Esophagus muscularis mucosa (tissue), 4 donors: ENCODE measurements at regions not wholly inside any gene's neighbourhood (a gene's known extent, or its start where the extent isn't known, plus 50 kb on each side); places are given as distances from the start of the nearest gene placed in this dataset.

Experiments used
- CTCF ChIP-seq, 3 experiments: fragments of 200-600 bp in 2 of 3; fragments of 450-650 bp in 1 of 3; sonication (generic) in 2 of 3; IDR thresholded peaks; one replicate each; pipeline ENCODE4 v1.5.1; 2017 to 2019; ENCODE audit warnings: antibody characterized with exemption in 3 of 3, mild to moderate bottlenecking in 2 of 3, moderate library complexity in 1 of 3
- EP300 ChIP-seq: sonication (generic); formaldehyde crosslinking; IDR thresholded peaks from one replicate; pipeline ENCODE4 v1.6.1; 2017; ENCODE audit warnings: antibody characterized with exemption
- POLR2A ChIP-seq: fragments of 450-650 bp; IDR thresholded peaks from one replicate; pipeline ENCODE4 v1.6.1; 2017; ENCODE audit warnings: antibody characterized with exemption, moderate library complexity, mild to moderate bottlenecking, low read depth

GRCh38 chr17:11086646-11087340 lies 154.2 kb upstream of the SHISA6 start:
- TF ChIP-seq POLR2A (no peak), CTCF (IDR thresholded peaks at IDR 0.05) (no peak), EP300 (no peak)
